HCT116 (cell line): ENCODE measurements at regions not wholly inside any gene's neighbourhood (a gene's known extent, or its start where the extent isn't known, plus 50 kb on each side); places are given as distances from the start of the nearest gene placed in this dataset.
"Not testable (repeated sequence)": the region's sequence is repeated elsewhere in the genome, so short reads cannot be mapped to it uniquely, and the experiment has no call there.

Experiments used
- CEBPB ChIP-seq: IDR thresholded peaks from 2 replicates; pipeline ENCODE4 v1.6.1; 2012; ENCODE audit warnings: low read depth
- CTCF ChIP-seq, 3 experiments: fragments of 200-600 bp in 1 of 3; sonication (generic) in 1 of 3; IDR thresholded peaks in 2 of 3; conservative IDR thresholded peaks in 1 of 3; 2 replicates each; pipeline ENCODE4 v1.5.1; 2012 to 2017; ENCODE audit warnings: low read depth in 2 of 3, low read length in 2 of 3, antibody characterized with exemption in 1 of 3, borderline replicate concordance in 1 of 3, control low read depth in 1 of 3, mild to moderate bottlenecking in 1 of 3, mixed read lengths in 1 of 3, mixed run types in 1 of 3, moderate library complexity in 1 of 3; ENCODE audit not compliant: insufficient read depth in 1 of 3
- EZH2 ChIP-seq: fragments of 200-600 bp; sonication (generic); IDR thresholded peaks from 2 replicates; pipeline ENCODE4 v1.6.1; 2017; ENCODE audit warnings: antibody characterized with exemption, mixed run types
- FOSL1 ChIP-seq: IDR thresholded peaks from 2 replicates; pipeline ENCODE4 v1.6.1; 2012; ENCODE audit warnings: low read depth
- JUND ChIP-seq: IDR thresholded peaks from 2 replicates; pipeline ENCODE4 v1.6.1; 2012
- MAX ChIP-seq: IDR thresholded peaks from 2 replicates; pipeline ENCODE4 v1.6.1; 2012
- POLR2A ChIP-seq: IDR thresholded peaks from 2 replicates; pipeline ENCODE4 v1.7.0; 2011; ENCODE audit warnings: borderline replicate concordance; ENCODE audit not compliant: insufficient read depth, insufficient read length; ENCODE audit errors: extremely low read depth
- RAD21 ChIP-seq: IDR thresholded peaks from 2 replicates; pipeline ENCODE4 v1.6.1; 2012; ENCODE audit warnings: low read depth, mild to moderate bottlenecking
- REST ChIP-seq: IDR thresholded peaks from 2 replicates; pipeline ENCODE4 v1.6.1; 2012; ENCODE audit warnings: low read depth
- SP1 ChIP-seq: IDR thresholded peaks from 2 replicates; pipeline ENCODE4 v1.6.1; 2012; ENCODE audit warnings: low read depth
- TCF7L2 ChIP-seq: IDR thresholded peaks from 2 replicates; pipeline ENCODE4 v1.7.0; 2011; ENCODE audit warnings: borderline replicate concordance, inconsistent platforms; ENCODE audit not compliant: insufficient read depth, insufficient read length; ENCODE audit errors: extremely low read depth
- YY1 ChIP-seq: IDR thresholded peaks from 2 replicates; pipeline ENCODE4 v1.6.1; 2011; ENCODE audit warnings: low read length, low read depth, moderate library complexity, mild to moderate bottlenecking; ENCODE audit not compliant: insufficient replicate concordance; ENCODE audit errors: extremely low read depth
- ZFX ChIP-seq: fragments of 450-650 bp; IDR thresholded peaks from 2 replicates; pipeline ENCODE4 v1.6.1; 2017

- TF ChIP-seq POLR2A; CTCF (IDR thresholded peaks at IDR 0.05 in 2 of 3, conservative IDR thresholded peaks at IDR 0.05 in 1 of 3; ENCODE audit: borderline replicate concordance in 1 of 3, insufficient read depth in 1 of 3, low read depth in 2 of 3, low read length in 2 of 3); TCF7L2; CEBPB; EZH2; MAX; YY1; RAD21; ZFX; JUND; SP1; REST; FOSL1: not testable (repeated sequence)
Measured at GRCh38 chr21:38899985-38900384, 94.3 kb downstream of the ETS2 start.
